ENCODE measurements at regions not wholly inside any gene's neighbourhood (a gene's known extent, or its start where the extent isn't known, plus 50 kb on each side); places are given as distances from the start of the nearest gene placed in this dataset.

- TF ChIP-seq CTCF (IDR thresholded peaks at IDR 0.05; ENCODE audit: low read depth, low read length): no peak
- Histone ChIP-seq H3K4me3 (ENCODE audit: low read depth, low read length) (no peak overlapping the region), H3K27me3 (ENCODE audit: insufficient read depth, low read depth, severe bottlenecking) (no peaks in the 10 kb centered on the region), H3K27ac (no peak overlapping the region), H3K9me3 (ENCODE audit: severe bottlenecking) (no peaks in the 10 kb centered on the region), H3K36me3 (no peaks in the 10 kb centered on the region)
- DNase-seq: no peak
Observed at GRCh38 chr1:70518106-70518505, 107.0 kb downstream of the CTH start.

GRCh38 chr1:70528590-70529333 is 117.7 kb downstream of the CTH start:
- peak; percentile 94 for TF ChIP-seq CTCF (IDR thresholded peaks at IDR 0.05; ENCODE audit: low read depth, low read length)
- no peak overlapping the region for H3K27ac ChIP-seq
- DNase-seq: peak; percentile 59
- no peaks in the 10 kb centered on the region for H3K36me3 ChIP-seq
- no peaks in the 10 kb centered on the region for H3K9me3 ChIP-seq (ENCODE audit: severe bottlenecking)
- H3K4me3 ChIP-seq (ENCODE audit: low read depth, low read length): no peak overlapping the region
- H3K27me3 ChIP-seq (ENCODE audit: insufficient read depth, low read depth, severe bottlenecking): no peaks in the 10 kb centered on the region

GRCh38 chr1:70536708-70537366 is 125.8 kb downstream of the CTH start:
- Histone ChIP-seq H3K27me3 (ENCODE audit: insufficient read depth, low read depth, severe bottlenecking) (no peaks in the 10 kb centered on the region), H3K27ac (no peak overlapping the region), H3K9me3 (ENCODE audit: severe bottlenecking) (no peaks in the 10 kb centered on the region), H3K4me3 (ENCODE audit: low read depth, low read length) (no peak overlapping the region), H3K36me3 (no peaks in the 10 kb centered on the region)
- no peak for DNase-seq
- no peak for TF ChIP-seq CTCF (IDR thresholded peaks at IDR 0.05; ENCODE audit: low read depth, low read length)

- no peaks in the 10 kb centered on the region for H3K27me3 ChIP-seq (ENCODE audit: insufficient read depth, low read depth, severe bottlenecking)
- no peak overlapping the region for H3K27ac ChIP-seq
- no peak overlapping the region for H3K4me3 ChIP-seq (ENCODE audit: low read depth, low read length)
- H3K36me3 ChIP-seq: no peaks in the 10 kb centered on the region
- TF ChIP-seq CTCF (IDR thresholded peaks at IDR 0.05; ENCODE audit: low read depth, low read length): no peak
- DNase-seq: no peak
- H3K9me3 ChIP-seq (ENCODE audit: severe bottlenecking): no peaks in the 10 kb centered on the region
Observed at GRCh38 chr1:70537788-70538187, 126.7 kb downstream of the CTH start.

- no peak overlapping the region for H3K27ac ChIP-seq
- DNase-seq: no peak
- no peak overlapping the region for H3K4me3 ChIP-seq (ENCODE audit: low read depth, low read length)
- TF ChIP-seq CTCF (IDR thresholded peaks at IDR 0.05; ENCODE audit: low read depth, low read length): no peak
- H3K27me3 ChIP-seq (ENCODE audit: insufficient read depth, low read depth, severe bottlenecking): no peaks in the 10 kb centered on the region
- no peaks in the 10 kb centered on the region for H3K9me3 ChIP-seq (ENCODE audit: severe bottlenecking)
- no peaks in the 10 kb centered on the region for H3K36me3 ChIP-seq
Observed at GRCh38 chr1:70542030-70542429, 131.0 kb downstream of the CTH start.
